BE2C (cell line): ENCODE measurements at regions not wholly inside any gene's neighbourhood (a gene's known extent, or its start where the extent isn't known, plus 50 kb on each side); places are given as distances from the start of the nearest gene placed in this dataset.

Source experiments
- DNase-seq: peaks from one replicate; pipeline ENCODE4 v3.0.0-alpha.2; 2020
- H3K27me3 ChIP-seq: fragments of 250-450 bp; sonication (Bioruptor Pico); 2 replicates; pipeline ENCODE4 v1.5.1; 2020; ENCODE audit warnings: mild to moderate bottlenecking
- H3K36me3 ChIP-seq: fragments of 250-450 bp; sonication (Bioruptor Pico); 2 replicates; pipeline ENCODE4 v1.5.1; 2020; ENCODE audit warnings: mild to moderate bottlenecking
- H3K4me1 ChIP-seq: fragments of 250-450 bp; sonication (Bioruptor Pico); 2 replicates; pipeline ENCODE4 v1.5.1; 2020
- H3K4me3 ChIP-seq: 2 replicates; pipeline ENCODE4 v1.5.1; 2011; ENCODE audit warnings: low read depth, low read length
- H3K9me3 ChIP-seq: fragments of 250-450 bp; sonication (Bioruptor Pico); 2 replicates; pipeline ENCODE4 v1.5.1; 2020
- TF ChIP-seq, protein P1 (sequence below): IDR thresholded peaks from 2 replicates; pipeline ENCODE4 v1.5.1; 2012; ENCODE audit warnings: mild to moderate bottlenecking, low read depth, low read length

DNA sequence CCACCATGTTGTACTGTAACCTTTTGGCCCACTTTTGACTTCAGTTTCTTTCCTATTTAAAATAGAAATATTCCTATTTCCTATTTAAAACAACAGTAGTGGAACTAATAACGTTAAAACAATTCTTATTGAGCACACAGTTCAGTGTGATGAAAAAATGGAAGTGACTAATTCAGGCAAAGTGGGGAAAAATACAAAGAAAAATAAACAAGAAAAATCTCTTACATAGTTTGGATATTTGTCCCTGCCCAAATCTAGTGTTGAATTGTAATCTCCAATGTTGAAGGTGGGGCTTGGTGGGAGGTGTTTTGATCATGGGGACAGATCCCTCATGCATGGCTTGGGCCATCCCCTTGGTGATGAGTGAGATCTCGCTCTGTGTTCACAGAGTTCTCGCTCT is 198.1 kb upstream of the CPHXL start:
- Histone ChIP-seq H3K4me1 (no peaks in the 10 kb centered on the region), H3K4me3 (no peak overlapping the region), H3K36me3 (no peaks in the 10 kb centered on the region), H3K9me3 (no peaks in the 10 kb centered on the region), H3K27me3 (no peaks in the 10 kb centered on the region)
- no peak for DNase-seq
- TF ChIP-seq, protein P1, sequence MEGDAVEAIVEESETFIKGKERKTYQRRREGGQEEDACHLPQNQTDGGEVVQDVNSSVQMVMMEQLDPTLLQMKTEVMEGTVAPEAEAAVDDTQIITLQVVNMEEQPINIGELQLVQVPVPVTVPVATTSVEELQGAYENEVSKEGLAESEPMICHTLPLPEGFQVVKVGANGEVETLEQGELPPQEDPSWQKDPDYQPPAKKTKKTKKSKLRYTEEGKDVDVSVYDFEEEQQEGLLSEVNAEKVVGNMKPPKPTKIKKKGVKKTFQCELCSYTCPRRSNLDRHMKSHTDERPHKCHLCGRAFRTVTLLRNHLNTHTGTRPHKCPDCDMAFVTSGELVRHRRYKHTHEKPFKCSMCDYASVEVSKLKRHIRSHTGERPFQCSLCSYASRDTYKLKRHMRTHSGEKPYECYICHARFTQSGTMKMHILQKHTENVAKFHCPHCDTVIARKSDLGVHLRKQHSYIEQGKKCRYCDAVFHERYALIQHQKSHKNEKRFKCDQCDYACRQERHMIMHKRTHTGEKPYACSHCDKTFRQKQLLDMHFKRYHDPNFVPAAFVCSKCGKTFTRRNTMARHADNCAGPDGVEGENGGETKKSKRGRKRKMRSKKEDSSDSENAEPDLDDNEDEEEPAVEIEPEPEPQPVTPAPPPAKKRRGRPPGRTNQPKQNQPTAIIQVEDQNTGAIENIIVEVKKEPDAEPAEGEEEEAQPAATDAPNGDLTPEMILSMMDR: no peak

DNA sequence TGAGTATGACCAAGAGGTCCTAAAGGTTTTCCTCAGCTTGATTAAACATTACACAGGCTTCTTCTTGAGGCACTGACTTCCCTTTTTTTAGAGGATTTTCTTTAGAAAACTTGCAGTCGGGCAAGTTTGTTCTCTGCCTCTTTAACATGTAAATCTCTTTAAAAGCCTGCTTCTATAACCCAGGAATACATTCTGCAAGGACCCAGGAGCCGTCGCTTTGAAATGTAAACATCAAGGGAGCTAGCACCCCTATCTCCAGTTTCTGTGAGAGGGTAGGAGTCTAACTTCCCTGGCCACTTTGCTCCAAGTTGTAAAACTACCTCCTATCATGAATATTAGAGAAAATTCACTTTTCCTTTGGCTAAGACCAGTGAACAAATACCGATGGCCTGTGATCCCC is 201.5 kb upstream of the CPHXL start:
- DNase-seq: no peak
- TF ChIP-seq, protein P1: no peak
- no peaks in the 10 kb centered on the region for H3K4me1 ChIP-seq
- H3K36me3 ChIP-seq: no peaks in the 10 kb centered on the region
- no peak overlapping the region for H3K4me3 ChIP-seq
- H3K27me3 ChIP-seq: no peaks in the 10 kb centered on the region
- H3K9me3 ChIP-seq: no peaks in the 10 kb centered on the region

DNA sequence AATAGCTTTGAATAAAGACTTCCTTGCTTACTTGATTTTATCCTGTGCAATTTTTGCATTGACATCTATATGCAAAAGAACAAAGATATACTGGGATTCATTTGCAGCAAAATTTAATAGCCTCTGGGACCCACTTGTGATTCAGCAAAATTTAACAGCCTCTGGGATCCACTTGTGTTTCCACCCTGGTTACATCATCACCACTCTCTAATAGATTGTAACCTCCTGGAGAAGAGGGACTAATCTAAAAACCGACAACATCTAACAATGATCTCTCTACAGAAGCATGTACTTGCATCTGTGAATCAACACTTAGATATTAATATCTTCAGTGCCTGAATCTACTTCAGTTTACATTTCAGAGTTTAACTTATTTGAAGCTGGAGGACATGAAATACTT is 202.0 kb upstream of the CPHXL start:
- H3K27me3 ChIP-seq: no peaks in the 10 kb centered on the region
- DNase-seq: no peak
- no peaks in the 10 kb centered on the region for H3K4me1 ChIP-seq

DNA sequence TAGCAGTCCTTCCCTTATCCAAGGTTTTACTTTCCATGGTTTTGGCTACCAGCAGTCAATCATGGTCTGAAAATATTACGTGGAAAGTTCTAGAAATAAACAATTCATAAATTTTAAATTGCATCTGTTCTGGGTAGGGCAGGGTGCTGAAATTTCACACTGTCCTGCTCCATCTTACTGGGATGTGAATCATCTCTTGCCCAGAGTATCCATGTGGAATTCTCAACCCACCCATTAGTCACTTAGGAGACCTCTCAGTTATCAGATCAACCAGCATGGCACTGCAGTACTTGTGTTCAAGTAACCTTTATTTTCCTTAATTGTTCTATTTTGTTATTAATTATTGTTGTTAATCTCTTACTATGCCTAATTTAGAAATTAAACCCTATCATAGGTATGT is 202.8 kb upstream of the CPHXL start:
- H3K27me3 ChIP-seq: no peaks in the 10 kb centered on the region
- TF ChIP-seq, protein P1: no peak
- no peaks in the 10 kb centered on the region for H3K4me1 ChIP-seq

More for the DNA sequence above, 202.0 kb upstream of the CPHXL start:
- TF ChIP-seq, protein P1: no peak
- Histone ChIP-seq H3K4me3 (no peak overlapping the region), H3K9me3 (no peaks in the 10 kb centered on the region), H3K36me3 (no peaks in the 10 kb centered on the region)

DNA sequence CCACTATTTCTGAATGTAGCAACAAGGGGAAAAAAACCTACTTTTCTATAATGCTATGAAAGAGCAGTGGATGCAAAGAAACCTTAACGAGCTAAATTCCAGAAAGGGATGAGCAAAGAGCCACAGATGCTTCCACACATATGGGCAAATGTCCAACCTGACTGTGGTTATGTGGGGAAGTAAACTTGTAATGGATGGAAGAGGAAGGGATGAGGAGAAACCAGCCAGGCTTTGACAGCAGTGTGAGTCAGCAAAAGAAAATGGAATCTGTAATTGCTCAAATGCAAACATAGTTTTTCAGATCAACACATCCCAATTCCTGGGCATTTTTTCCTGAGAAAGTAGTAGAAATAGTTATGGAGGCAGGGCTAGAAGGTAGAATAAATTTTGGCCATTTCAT is 204.8 kb upstream of the CPHXL start:
- no peak for DNase-seq
- H3K36me3 ChIP-seq: no peaks in the 10 kb centered on the region
- H3K4me1 ChIP-seq: no peaks in the 10 kb centered on the region
- H3K4me3 ChIP-seq: no peak overlapping the region
- H3K9me3 ChIP-seq: no peaks in the 10 kb centered on the region
- H3K27me3 ChIP-seq: no peaks in the 10 kb centered on the region
- TF ChIP-seq, protein P1: no peak

More for the DNA sequence above, 202.8 kb upstream of the CPHXL start:
- no peak overlapping the region for H3K4me3 ChIP-seq
- no peak for DNase-seq
- H3K36me3 ChIP-seq: no peaks in the 10 kb centered on the region
- H3K9me3 ChIP-seq: no peaks in the 10 kb centered on the region

DNA sequence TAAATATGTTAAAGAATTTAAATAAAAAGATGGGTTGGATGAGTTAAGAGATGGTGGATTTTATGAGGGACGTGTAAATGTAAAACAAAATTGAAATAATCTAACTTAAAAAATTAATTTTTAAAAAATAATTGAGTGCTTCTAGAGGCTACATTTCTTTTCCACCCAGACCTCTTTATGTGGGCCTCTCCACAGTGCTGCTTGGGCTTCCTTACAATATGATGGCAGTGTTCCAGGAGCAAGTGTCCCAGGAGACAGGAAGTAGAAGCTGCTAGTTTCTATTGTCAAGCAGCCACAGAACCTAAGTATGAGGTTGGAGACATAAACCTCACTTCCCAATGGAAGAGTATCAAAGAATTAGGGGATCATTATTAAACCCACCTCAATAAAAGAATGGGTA is 205.7 kb upstream of the CPHXL start:
- Histone ChIP-seq H3K9me3 (no peaks in the 10 kb centered on the region), H3K27me3 (no peaks in the 10 kb centered on the region), H3K4me1 (no peaks in the 10 kb centered on the region), H3K4me3 (no peak overlapping the region), H3K36me3 (no peaks in the 10 kb centered on the region)
- DNase-seq: no peak
- TF ChIP-seq, protein P1: no peak
